HEK293 (cell line): ENCODE measurements at regions not wholly inside any gene's neighbourhood (a gene's known extent, or its start where the extent isn't known, plus 50 kb on each side); places are given as distances from the start of the nearest gene placed in this dataset.

Source experiments
- CTCF ChIA-PET: fragments of 350-600 bp; formaldehyde crosslinking; extraction: SDS; loops from one replicate; lab custom pipeline; 2021; ENCODE audit warnings: antibody characterized with exemption; lab: Yijun Ruan, JAX
- POLR2A ChIA-PET: fragments of 300-600 bp; formaldehyde crosslinking; extraction: SDS; loops from one replicate; lab custom pipeline; 2020; ENCODE audit warnings: antibody characterized with exemption, inconsistent platforms; lab: Yijun Ruan, JAX
- H3K27ac ChIP-seq: fragments of 200-500 bp; sonication (Bioruptor generic); 2 replicates; pipeline ENCODE4 v1.5.1; 2014; ENCODE audit warnings: low read depth, low read length, control low read depth, inconsistent platforms; ENCODE audit errors: extremely low read depth
- H3K36me3 ChIP-seq, 2 experiments: fragments of 200-500 bp in 1 of 2; sonication (Bioruptor generic) in 1 of 2; 1 replicate in 1 of 2; 2 replicates in 1 of 2; pipeline ENCODE4 v1.5.1; 2014 to 2017; ENCODE audit warnings: inconsistent platforms in 2 of 2, low read length in 2 of 2; ENCODE audit not compliant: control insufficient read depth in 2 of 2, insufficient read depth in 1 of 2
- H3K4me1 ChIP-seq: fragments of 200-500 bp; sonication (Bioruptor generic); 2 replicates; pipeline ENCODE4 v1.5.1; 2014; ENCODE audit warnings: mild to moderate bottlenecking, low read length, inconsistent platforms; ENCODE audit not compliant: control insufficient read depth, insufficient read depth
- H3K4me3 ChIP-seq: 2 replicates; pipeline ENCODE4 v1.5.1; 2011; ENCODE audit warnings: low read depth, mild to moderate bottlenecking, control low read depth, low read length, moderate library complexity
- H3K9me3 ChIP-seq: fragments of 200-500 bp; sonication (Bioruptor generic); 2 replicates; pipeline ENCODE4 v1.5.1; 2014; ENCODE audit warnings: low read depth, low read length, inconsistent platforms; ENCODE audit not compliant: control insufficient read depth, insufficient read depth
- HOXA7 ChIP-seq: sonication (generic); formaldehyde crosslinking; IDR thresholded peaks from 2 replicates; pipeline ENCODE4 v1.8.1; 2022; ENCODE audit warnings: missing genetic modification reagents, borderline replicate concordance
- KLF16 ChIP-seq: fragments of 450-650 bp; formaldehyde crosslinking; IDR thresholded peaks from 2 replicates; pipeline ENCODE4 v1.5.1; 2017; ENCODE audit warnings: missing biosample characterization, missing genetic modification characterization
- REPIN1 ChIP-seq: fragments of 450-650 bp; formaldehyde crosslinking; IDR thresholded peaks from 2 replicates; pipeline ENCODE4 v1.5.1; 2017; ENCODE audit warnings: missing biosample characterization, missing genetic modification characterization, low read depth
- SCRT1 ChIP-seq: fragments of 450-650 bp; formaldehyde crosslinking; IDR thresholded peaks from 2 replicates; pipeline ENCODE4 v1.5.1; 2016; ENCODE audit warnings: missing biosample characterization, missing genetic modification characterization, borderline replicate concordance
- SP7 ChIP-seq: fragments of 450-650 bp; formaldehyde crosslinking; IDR thresholded peaks from 2 replicates; pipeline ENCODE4 v1.5.1; 2016; ENCODE audit warnings: missing biosample characterization, missing genetic modification characterization
- ZBTB8A ChIP-seq: fragments of 450-650 bp; formaldehyde crosslinking; IDR thresholded peaks from 2 replicates; pipeline ENCODE4 v1.5.1; 2016; ENCODE audit warnings: missing biosample characterization, missing genetic modification characterization
- ZFP3 ChIP-seq: fragments of 450-650 bp; formaldehyde crosslinking; IDR thresholded peaks from 2 replicates; pipeline ENCODE4 v1.5.1; 2016; ENCODE audit warnings: low read depth, missing biosample characterization, missing genetic modification characterization
- ZIC2 ChIP-seq: fragments of 450-650 bp; formaldehyde crosslinking; IDR thresholded peaks from 2 replicates; pipeline ENCODE4 v1.5.1; 2016; ENCODE audit warnings: missing biosample characterization, missing genetic modification characterization
- ZNF138 ChIP-seq: fragments of 450-650 bp; formaldehyde crosslinking; IDR thresholded peaks from 2 replicates; pipeline ENCODE4 v1.5.1; 2016; ENCODE audit warnings: missing biosample characterization, missing genetic modification characterization, borderline replicate concordance
- ZNF140 ChIP-seq: fragments of 450-650 bp; formaldehyde crosslinking; IDR thresholded peaks from 2 replicates; pipeline ENCODE4 v1.5.1; 2016; ENCODE audit warnings: missing biosample characterization, missing genetic modification characterization
- ZNF184 ChIP-seq: fragments of 450-650 bp; IDR thresholded peaks from 2 replicates; pipeline ENCODE4 v1.5.1; 2018; ENCODE audit warnings: missing biosample characterization, mild to moderate bottlenecking, missing genetic modification characterization
- ZNF23 ChIP-seq: fragments of 450-650 bp; formaldehyde crosslinking; IDR thresholded peaks from 2 replicates; pipeline ENCODE4 v1.5.1; 2016; ENCODE audit warnings: missing biosample characterization, missing genetic modification characterization, borderline replicate concordance
- ZNF274 ChIP-seq, 2 experiments: fragments of 200-500 bp in 1 of 2; fragments of 450-650 bp in 1 of 2; sonication (Bioruptor generic) in 1 of 2; formaldehyde crosslinking in 1 of 2; IDR thresholded peaks; 2 replicates each; pipeline versions ENCODE4 v1.5.1 to v1.6.1; 2014 to 2016; ENCODE audit warnings: borderline replicate concordance in 1 of 2, inconsistent platforms in 1 of 2, low read length in 1 of 2, missing biosample characterization in 1 of 2, missing genetic modification characterization in 1 of 2
- ZNF302 ChIP-seq: fragments of 450-650 bp; formaldehyde crosslinking; IDR thresholded peaks from 2 replicates; pipeline ENCODE4 v1.5.1; 2016; ENCODE audit warnings: missing biosample characterization, missing genetic modification characterization, low read depth
- ZNF350 ChIP-seq: fragments of 450-650 bp; formaldehyde crosslinking; IDR thresholded peaks from 2 replicates; pipeline ENCODE4 v1.5.0; 2017; ENCODE audit warnings: missing biosample characterization, mild to moderate bottlenecking, missing genetic modification characterization
- ZNF513 ChIP-seq: fragments of 450-650 bp; IDR thresholded peaks from 2 replicates; pipeline ENCODE4 v1.5.1; 2018; ENCODE audit warnings: missing biosample characterization, missing genetic modification characterization
- ZNF514 ChIP-seq: fragments of 450-650 bp; formaldehyde crosslinking; IDR thresholded peaks from 2 replicates; pipeline ENCODE4 v1.5.1; 2016; ENCODE audit warnings: missing biosample characterization, missing genetic modification characterization
- ZNF548 ChIP-seq: fragments of 450-650 bp; formaldehyde crosslinking; IDR thresholded peaks from 2 replicates; pipeline ENCODE4 v1.5.1; 2016; ENCODE audit warnings: missing biosample characterization, missing genetic modification characterization
- ZNF558 ChIP-seq: fragments of 450-650 bp; formaldehyde crosslinking; IDR thresholded peaks from 2 replicates; pipeline ENCODE4 v1.5.1; 2016; ENCODE audit warnings: missing biosample characterization, missing genetic modification characterization
- ZNF624 ChIP-seq: fragments of 450-650 bp; formaldehyde crosslinking; IDR thresholded peaks from 2 replicates; pipeline ENCODE4 v1.5.1; 2017; ENCODE audit warnings: missing biosample characterization, missing genetic modification characterization
- ZNF654 ChIP-seq: fragments of 450-650 bp; formaldehyde crosslinking; IDR thresholded peaks from 2 replicates; pipeline ENCODE4 v1.5.1; 2016; ENCODE audit warnings: low read depth, missing biosample characterization, missing genetic modification characterization
- ZNF660 ChIP-seq: fragments of 450-650 bp; IDR thresholded peaks from 2 replicates; pipeline ENCODE4 v1.5.1; 2018; ENCODE audit warnings: missing biosample characterization, mild to moderate bottlenecking, missing genetic modification characterization
- ZNF664 ChIP-seq: fragments of 450-650 bp; formaldehyde crosslinking; IDR thresholded peaks from 2 replicates; pipeline ENCODE4 v1.5.1; 2016; ENCODE audit warnings: missing biosample characterization, missing genetic modification characterization
- ZNF837 ChIP-seq: fragments of 450-650 bp; formaldehyde crosslinking; IDR thresholded peaks from 2 replicates; pipeline ENCODE4 v1.5.1; 2016; ENCODE audit warnings: missing biosample characterization, missing genetic modification characterization
- ZSCAN18 ChIP-seq: fragments of 450-650 bp; formaldehyde crosslinking; IDR thresholded peaks from 2 replicates; pipeline ENCODE4 v1.5.1; 2016; ENCODE audit warnings: missing biosample characterization, missing genetic modification characterization
- ZSCAN5A ChIP-seq: fragments of 450-650 bp; formaldehyde crosslinking; IDR thresholded peaks from 2 replicates; pipeline ENCODE4 v1.5.1; 2016; ENCODE audit warnings: missing biosample characterization, missing genetic modification characterization
- TF ChIP-seq, protein P1 (sequence below): fragments of 450-650 bp; formaldehyde crosslinking; IDR thresholded peaks from 2 replicates; pipeline ENCODE4 v1.5.1; 2017; ENCODE audit warnings: missing biosample characterization, missing genetic modification characterization
- TF ChIP-seq, protein P2 (sequence below): fragments of 450-650 bp; formaldehyde crosslinking; IDR thresholded peaks from 2 replicates; pipeline ENCODE4 v1.5.1; 2017; ENCODE audit warnings: missing biosample characterization, mild to moderate bottlenecking, missing genetic modification characterization, moderate library complexity
- TF ChIP-seq, protein P3 (sequence below): fragments of 450-650 bp; formaldehyde crosslinking; IDR thresholded peaks from 2 replicates; pipeline ENCODE4 v1.5.1; 2016; ENCODE audit warnings: missing biosample characterization, missing genetic modification characterization

GRCh38 chr3:145144361-145144760 lies 1016.6 kb downstream of the PLOD2 start:
- ChIA-PET CTCF (no interaction called here), POLR2A (no interaction called here)
- H3K4me3 ChIP-seq = no peak overlapping the region

DNA sequence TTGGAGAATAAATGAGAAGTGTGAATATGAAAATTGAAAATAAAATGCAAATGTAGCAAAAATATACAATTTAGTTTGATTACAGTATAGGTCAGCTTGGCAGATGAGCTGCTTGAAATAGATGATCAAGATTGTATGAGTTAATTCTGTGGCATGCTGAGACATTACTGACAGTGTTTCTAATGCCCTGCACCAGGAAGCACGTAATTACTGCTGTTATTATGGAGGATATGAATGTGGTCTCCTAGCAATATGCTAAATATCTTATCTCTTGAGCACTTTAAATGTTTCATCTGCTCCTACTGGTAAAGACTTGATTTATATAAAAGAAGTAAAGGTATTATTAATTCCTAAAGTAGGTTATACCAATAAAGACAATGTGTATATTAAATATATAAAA lies 1015.5 kb downstream of the PLOD2 start:
- CTCF ChIA-PET = no interaction called here
- no peaks in the 10 kb centered on the region for H3K9me3 ChIP-seq
- TF ChIP-seq ZNF350 (tag by site-specific recombination) (no peak), ZNF138 (no peak), ZIC2 (tag by site-specific recombination) (no peak), KLF16 (tag by site-specific recombination) (no peak), ZBTB8A (no peak), REPIN1 (no peak), ZNF558 (no peak), ZSCAN5A (no peak), ZNF184 (tag by site-specific recombination) (no peak)

More at GRCh38 chr3:145144361-145144760, 1016.6 kb downstream of the PLOD2 start:
- no peak overlapping the region for H3K27ac ChIP-seq
- H3K36me3 ChIP-seq = no peaks in the 10 kb centered on the region
- TF ChIP-seq, protein P1, sequence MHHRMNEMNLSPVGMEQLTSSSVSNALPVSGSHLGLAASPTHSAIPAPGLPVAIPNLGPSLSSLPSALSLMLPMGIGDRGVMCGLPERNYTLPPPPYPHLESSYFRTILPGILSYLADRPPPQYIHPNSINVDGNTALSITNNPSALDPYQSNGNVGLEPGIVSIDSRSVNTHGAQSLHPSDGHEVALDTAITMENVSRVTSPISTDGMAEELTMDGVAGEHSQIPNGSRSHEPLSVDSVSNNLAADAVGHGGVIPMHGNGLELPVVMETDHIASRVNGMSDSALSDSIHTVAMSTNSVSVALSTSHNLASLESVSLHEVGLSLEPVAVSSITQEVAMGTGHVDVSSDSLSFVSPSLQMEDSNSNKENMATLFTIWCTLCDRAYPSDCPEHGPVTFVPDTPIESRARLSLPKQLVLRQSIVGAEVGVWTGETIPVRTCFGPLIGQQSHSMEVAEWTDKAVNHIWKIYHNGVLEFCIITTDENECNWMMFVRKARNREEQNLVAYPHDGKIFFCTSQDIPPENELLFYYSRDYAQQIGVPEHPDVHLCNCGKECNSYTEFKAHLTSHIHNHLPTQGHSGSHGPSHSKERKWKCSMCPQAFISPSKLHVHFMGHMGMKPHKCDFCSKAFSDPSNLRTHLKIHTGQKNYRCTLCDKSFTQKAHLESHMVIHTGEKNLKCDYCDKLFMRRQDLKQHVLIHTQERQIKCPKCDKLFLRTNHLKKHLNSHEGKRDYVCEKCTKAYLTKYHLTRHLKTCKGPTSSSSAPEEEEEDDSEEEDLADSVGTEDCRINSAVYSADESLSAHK = no peak
- no peak for TF ChIP-seq ZNF624 (tag by site-specific recombination)
- TF ChIP-seq ZFP3 = no peak
- no peak for TF ChIP-seq ZSCAN18
- TF ChIP-seq ZNF548 (tag by site-specific recombination) = no peak
- TF ChIP-seq HOXA7 = no peak
- no peak for TF ChIP-seq ZNF654 (tag by site-specific recombination)
- TF ChIP-seq, protein P2, sequence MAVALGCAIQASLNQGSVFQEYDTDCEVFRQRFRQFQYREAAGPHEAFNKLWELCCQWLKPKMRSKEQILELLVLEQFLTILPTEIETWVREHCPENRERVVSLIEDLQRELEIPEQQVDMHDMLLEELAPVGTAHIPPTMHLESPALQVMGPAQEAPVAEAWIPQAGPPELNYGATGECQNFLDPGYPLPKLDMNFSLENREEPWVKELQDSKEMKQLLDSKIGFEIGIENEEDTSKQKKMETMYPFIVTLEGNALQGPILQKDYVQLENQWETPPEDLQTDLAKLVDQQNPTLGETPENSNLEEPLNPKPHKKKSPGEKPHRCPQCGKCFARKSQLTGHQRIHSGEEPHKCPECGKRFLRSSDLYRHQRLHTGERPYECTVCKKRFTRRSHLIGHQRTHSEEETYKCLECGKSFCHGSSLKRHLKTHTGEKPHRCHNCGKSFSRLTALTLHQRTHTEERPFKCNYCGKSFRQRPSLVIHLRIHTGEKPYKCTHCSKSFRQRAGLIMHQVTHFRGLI (tag by site-specific recombination) = no peak
- no peak for TF ChIP-seq ZNF837 (tag by site-specific recombination)
- TF ChIP-seq ZNF302 (tag by site-specific recombination) = no peak
- no peak for TF ChIP-seq ZNF140 (tag by site-specific recombination)
- no peak for TF ChIP-seq ZNF513 (tag by site-specific recombination)
- TF ChIP-seq SP7 (tag by site-specific recombination) = no peak
- TF ChIP-seq SCRT1 (tag by site-specific recombination) = no peak
- no peak for TF ChIP-seq ZNF660 (tag by site-specific recombination)
- no peak for TF ChIP-seq ZNF514 (tag by site-specific recombination)
- no peak for TF ChIP-seq ZNF274 (IDR thresholded peaks at IDR 0.05; ENCODE audit: low read length)
- TF ChIP-seq ZNF274 (tag by site-specific recombination; IDR thresholded peaks at IDR 0.05; ENCODE audit: borderline replicate concordance) = no peak
- TF ChIP-seq, protein P3, sequence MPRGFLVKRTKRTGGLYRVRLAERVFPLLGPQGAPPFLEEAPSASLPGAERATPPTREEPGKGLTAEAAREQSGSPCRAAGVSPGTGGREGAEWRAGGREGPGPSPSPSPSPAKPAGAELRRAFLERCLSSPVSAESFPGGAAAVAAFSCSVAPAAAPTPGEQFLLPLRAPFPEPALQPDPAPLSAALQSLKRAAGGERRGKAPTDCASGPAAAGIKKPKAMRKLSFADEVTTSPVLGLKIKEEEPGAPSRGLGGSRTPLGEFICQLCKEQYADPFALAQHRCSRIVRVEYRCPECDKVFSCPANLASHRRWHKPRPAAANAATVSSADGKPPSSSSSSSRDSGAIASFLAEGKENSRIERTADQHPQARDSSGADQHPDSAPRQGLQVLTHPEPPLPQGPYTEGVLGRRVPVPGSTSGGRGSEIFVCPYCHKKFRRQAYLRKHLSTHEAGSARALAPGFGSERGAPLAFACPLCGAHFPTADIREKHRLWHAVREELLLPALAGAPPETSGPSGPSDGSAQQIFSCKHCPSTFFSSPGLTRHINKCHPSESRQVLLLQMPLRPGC = no peak
- TF ChIP-seq ZNF23 = no peak
- TF ChIP-seq ZNF664 (tag by site-specific recombination) = no peak
- H3K4me1 ChIP-seq = no peaks in the 10 kb centered on the region
- no peaks in the 10 kb centered on the region for H3K9me3 ChIP-seq

More for the DNA sequence above, 1015.5 kb downstream of the PLOD2 start:
- Histone ChIP-seq H3K4me1 (no peaks in the 10 kb centered on the region), H3K27ac (no peak overlapping the region), H3K4me3 (no peak overlapping the region), H3K36me3 (no peaks in the 10 kb centered on the region)
- POLR2A ChIA-PET = no interaction called here
